ENCODE measurements at regions not wholly inside any gene's neighbourhood (a gene's known extent, or its start where the extent isn't known, plus 50 kb on each side); places are given as distances from the start of the nearest gene placed in this dataset.

GRCh38 chr20:12928358-12928754, 80.4 kb upstream of the SPTLC3 start:
- Histone ChIP-seq H3K36me3 (replicated peaks in 1 of 2; ENCODE audit: control insufficient read depth in 1 of 2, insufficient read depth in 2 of 2, low read length in 2 of 2) (no peaks in the 10 kb centered on the region), H3K4me3 (replicated peaks in 1 of 3; ENCODE audit: low read depth in 2 of 3, low read length in 3 of 3) (no peak overlapping the region), H4K20me1 (ENCODE audit: insufficient read depth, low read length) (no peaks in the 10 kb centered on the region), H3K4me2 (replicated peaks; ENCODE audit: extremely low read depth, low read length, poor library complexity, severe bottlenecking) (no peak overlapping the region), H3K79me2 (ENCODE audit: insufficient read depth, low read length) (no peaks in the 10 kb centered on the region), H3K27ac (ENCODE audit: low read depth in 1 of 2, low read length in 2 of 2) (no peak overlapping the region), H2AFZ (ENCODE audit: insufficient read depth, low read depth, low read length, poor library complexity, severe bottlenecking) (no peak overlapping the region), H3K27me3 (ENCODE audit: control insufficient read depth in 2 of 2, insufficient read depth in 2 of 2, low read length in 2 of 2) (no peaks in the 10 kb centered on the region), H3K4me1 (ENCODE audit: control insufficient read depth in 1 of 2, insufficient read depth in 2 of 2, low read length in 2 of 2) (no peaks in the 10 kb centered on the region), H3K9me3 (replicated peaks in 1 of 2; ENCODE audit: control insufficient read depth in 1 of 2, insufficient read depth in 1 of 2, low read length in 2 of 2) (no peaks in the 10 kb centered on the region), H3K9ac (ENCODE audit: insufficient read depth, low read length, poor library complexity, severe bottlenecking) (no peak overlapping the region)
- Mint-ChIP-seq H3K4me1 (peaks cover 10% of the 10 kb centered on the region), H3K27ac (no peak overlapping the region), H3K9me3 (peaks cover 0 to 1% (median 0%) of the 10 kb centered on the region in 7 donors), H3K36me3 (no peaks in the 10 kb centered on the region), H3K4me3 (no peak overlapping the region), H3K27me3 (ENCODE audit: low read depth in 3 of 3) (peaks cover 0 to 3% (median 0%) of the 10 kb centered on the region in 3 donors)
- TF ChIP-seq CTCF (IDR thresholded peaks at IDR 0.05): no peak
- no CpG with 5 or more reads among the region's 1 CpG for WGBS (ENCODE audit: insufficient coverage)
- no peak for DNase-seq
- intact Hi-C loops (cut with micrococcal nuclease): loop anchor here in 1 of 2 donors (10.0 kb wide), 1 partner anchor 176 kb away; no protein-coding TSS in a partner anchor

GRCh38 chr20:12928755-12929401, 79.9 kb upstream of the SPTLC3 start:
- peaks cover 0 to 3% (median 0%) of the 10 kb centered on the region in 3 donors for H3K27me3 Mint-ChIP-seq (ENCODE audit: low read depth in 3 of 3)
- Histone ChIP-seq H3K4me3 (replicated peaks in 1 of 3; ENCODE audit: low read depth in 2 of 3, low read length in 3 of 3) (no peak overlapping the region), H3K27ac (ENCODE audit: low read depth in 1 of 2, low read length in 2 of 2) (no peak overlapping the region), H3K27me3 (ENCODE audit: control insufficient read depth in 2 of 2, insufficient read depth in 2 of 2, low read length in 2 of 2) (no peaks in the 10 kb centered on the region), H3K79me2 (ENCODE audit: insufficient read depth, low read length) (no peaks in the 10 kb centered on the region), H3K4me1 (ENCODE audit: control insufficient read depth in 1 of 2, insufficient read depth in 2 of 2, low read length in 2 of 2) (no peaks in the 10 kb centered on the region), H4K20me1 (ENCODE audit: insufficient read depth, low read length) (no peaks in the 10 kb centered on the region), H3K9ac (ENCODE audit: insufficient read depth, low read length, poor library complexity, severe bottlenecking) (no peak overlapping the region), H3K4me2 (replicated peaks; ENCODE audit: extremely low read depth, low read length, poor library complexity, severe bottlenecking) (no peak overlapping the region), H3K9me3 (replicated peaks in 1 of 2; ENCODE audit: control insufficient read depth in 1 of 2, insufficient read depth in 1 of 2, low read length in 2 of 2) (no peaks in the 10 kb centered on the region), H3K36me3 (replicated peaks in 1 of 2; ENCODE audit: control insufficient read depth in 1 of 2, insufficient read depth in 2 of 2, low read length in 2 of 2) (no peaks in the 10 kb centered on the region), H2AFZ (ENCODE audit: insufficient read depth, low read depth, low read length, poor library complexity, severe bottlenecking) (no peak overlapping the region)
- peaks cover 10% of the 10 kb centered on the region for H3K4me1 Mint-ChIP-seq
- peaks cover 0 to 1% (median 0%) of the 10 kb centered on the region in 7 donors for H3K9me3 Mint-ChIP-seq
- no peak for TF ChIP-seq CTCF (IDR thresholded peaks at IDR 0.05)
- WGBS (ENCODE audit: insufficient coverage): no CpG with 5 or more reads among the region's 4 CpGs
- no peaks in the 10 kb centered on the region for H3K36me3 Mint-ChIP-seq
- DNase-seq: no peak
- H3K4me3 Mint-ChIP-seq: no peak overlapping the region
- H3K27ac Mint-ChIP-seq: no peak overlapping the region
- intact Hi-C loops (cut with micrococcal nuclease): loop anchor here in 1 of 2 donors (10.0 kb wide), 1 partner anchor 176 kb away; no protein-coding TSS in a partner anchor

Measured in CD14-positive monocyte (primary cell).